DND-41 (cell line): ENCODE measurements at regions not wholly inside any gene's neighbourhood (a gene's known extent, or its start where the extent isn't known, plus 50 kb on each side); places are given as distances from the start of the nearest gene placed in this dataset.

Source experiments
- EZH2 ChIP-seq: IDR thresholded peaks from 3 replicates; pipeline ENCODE4 v1.6.1; 2012; ENCODE audit warnings: borderline replicate concordance, low read depth, mild to moderate bottlenecking, moderate library complexity, low read length, inconsistent platforms; ENCODE audit not compliant: severe bottlenecking
- TF ChIP-seq, protein P1 (sequence below): IDR thresholded peaks from 2 replicates; pipeline ENCODE4 v1.5.1; 2012; ENCODE audit warnings: borderline replicate concordance, low read length, moderate library complexity, mild to moderate bottlenecking; ENCODE audit not compliant: poor library complexity, severe bottlenecking; ENCODE audit errors: extremely low read depth

DNA sequence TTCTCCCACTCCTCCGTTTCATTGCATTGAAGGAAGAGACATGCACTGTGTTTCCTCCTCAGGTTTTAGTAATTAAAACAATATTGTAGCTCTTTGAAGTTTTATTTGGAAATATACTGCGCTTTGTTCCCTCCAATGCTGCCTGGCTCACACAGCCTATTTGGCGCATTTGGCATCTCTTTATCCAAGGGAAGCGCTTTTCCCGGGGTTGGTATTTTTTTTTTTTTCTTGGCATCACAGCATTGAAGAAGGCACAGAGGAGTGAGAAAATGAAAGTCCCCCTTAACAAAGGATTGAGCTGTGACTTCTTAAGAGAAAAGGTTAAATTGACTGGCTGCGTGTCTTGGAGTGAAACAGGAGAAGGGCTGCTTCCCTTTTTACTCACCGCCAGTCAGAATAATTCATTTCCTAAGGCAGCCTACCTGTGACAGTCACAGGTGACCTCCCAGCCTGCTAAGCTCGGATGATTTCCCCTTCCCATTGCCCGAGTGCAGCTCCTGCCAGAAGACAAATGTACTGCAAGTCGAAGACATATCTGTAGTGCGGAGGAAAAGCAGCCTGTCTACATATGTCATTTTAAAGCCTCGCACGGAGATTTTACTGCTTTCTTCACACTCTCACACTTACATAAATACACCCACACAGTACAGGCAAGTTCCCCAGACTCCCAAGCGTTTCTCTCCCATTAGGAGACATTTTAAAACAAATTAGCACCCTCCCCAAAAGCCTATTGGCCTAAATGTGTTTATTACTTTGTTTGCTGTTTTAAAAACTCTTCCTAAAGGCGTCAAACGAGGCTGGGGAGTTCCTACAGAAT lies 665.5 kb upstream of the ZNF608 start:
- TF ChIP-seq, protein P1, sequence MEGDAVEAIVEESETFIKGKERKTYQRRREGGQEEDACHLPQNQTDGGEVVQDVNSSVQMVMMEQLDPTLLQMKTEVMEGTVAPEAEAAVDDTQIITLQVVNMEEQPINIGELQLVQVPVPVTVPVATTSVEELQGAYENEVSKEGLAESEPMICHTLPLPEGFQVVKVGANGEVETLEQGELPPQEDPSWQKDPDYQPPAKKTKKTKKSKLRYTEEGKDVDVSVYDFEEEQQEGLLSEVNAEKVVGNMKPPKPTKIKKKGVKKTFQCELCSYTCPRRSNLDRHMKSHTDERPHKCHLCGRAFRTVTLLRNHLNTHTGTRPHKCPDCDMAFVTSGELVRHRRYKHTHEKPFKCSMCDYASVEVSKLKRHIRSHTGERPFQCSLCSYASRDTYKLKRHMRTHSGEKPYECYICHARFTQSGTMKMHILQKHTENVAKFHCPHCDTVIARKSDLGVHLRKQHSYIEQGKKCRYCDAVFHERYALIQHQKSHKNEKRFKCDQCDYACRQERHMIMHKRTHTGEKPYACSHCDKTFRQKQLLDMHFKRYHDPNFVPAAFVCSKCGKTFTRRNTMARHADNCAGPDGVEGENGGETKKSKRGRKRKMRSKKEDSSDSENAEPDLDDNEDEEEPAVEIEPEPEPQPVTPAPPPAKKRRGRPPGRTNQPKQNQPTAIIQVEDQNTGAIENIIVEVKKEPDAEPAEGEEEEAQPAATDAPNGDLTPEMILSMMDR, result no peak
- no peak for TF ChIP-seq EZH2
